ENCODE measurements at regions not wholly inside any gene's neighbourhood (a gene's known extent, or its start where the extent isn't known, plus 50 kb on each side); places are given as distances from the start of the nearest gene placed in this dataset.
"Not testable (repeated sequence)": the region's sequence is repeated elsewhere in the genome, so short reads cannot be mapped to it uniquely, and the experiment has no call there.

- Histone ChIP-seq H3K36me3 (ENCODE audit: control insufficient read depth in 2 of 2, extremely low read depth in 1 of 2, insufficient read depth in 1 of 2, low read length in 1 of 2) (no peaks in the 10 kb centered on the region), H3K9me3 (no peaks in the 10 kb centered on the region), H3K4me3 (ENCODE audit: control insufficient read depth in 1 of 2, extremely low read depth in 1 of 2, low read length in 1 of 2) (no peak overlapping the region), H3K27ac (ENCODE audit: low read length) (no peak overlapping the region), H3K4me1 (ENCODE audit: control insufficient read depth in 1 of 2, extremely low read depth in 1 of 2, insufficient read depth in 2 of 2, low read length in 2 of 2) (no peaks in the 10 kb centered on the region), H3K27me3 (replicated peaks in 1 of 2; ENCODE audit: control insufficient read depth in 2 of 2, extremely low read depth in 1 of 2, insufficient read depth in 2 of 2, low read length in 1 of 2) (peaks cover 0 to 9% of the 10 kb centered on the region in 2 experiments)
- no peak overlapping the region for H3K27ac Mint-ChIP-seq
- POLR2A ChIA-PET = no interaction called here
- no CpG with 5 or more reads among the region's 1 CpG for WGBS (ENCODE audit: insufficient coverage)
- CTCF ChIA-PET = interaction anchor here in 1 of 2 donors (0.5 kb wide), 1 partner anchor 166 kb away, joined by 3 read pairs; no protein-coding TSS in a partner anchor
- peaks cover 0 to 7% (median 4%) of the 10 kb centered on the region in 3 donors for H3K9me3 Mint-ChIP-seq
- H3K36me3 Mint-ChIP-seq = no peaks in the 10 kb centered on the region
- DNase-seq (no peak), ATAC-seq (replicated peaks in 1 of 4) (no peak)
- H3K4me3 Mint-ChIP-seq = no peak overlapping the region
- H3K27me3 Mint-ChIP-seq = peaks cover 13 to 23% of the 10 kb centered on the region in 2 donors
- H3K4me1 Mint-ChIP-seq = no peaks in the 10 kb centered on the region
Observed at GRCh38 chr4:150018257-150018656, 60.0 kb upstream of the DCLK2 start.

DNA sequence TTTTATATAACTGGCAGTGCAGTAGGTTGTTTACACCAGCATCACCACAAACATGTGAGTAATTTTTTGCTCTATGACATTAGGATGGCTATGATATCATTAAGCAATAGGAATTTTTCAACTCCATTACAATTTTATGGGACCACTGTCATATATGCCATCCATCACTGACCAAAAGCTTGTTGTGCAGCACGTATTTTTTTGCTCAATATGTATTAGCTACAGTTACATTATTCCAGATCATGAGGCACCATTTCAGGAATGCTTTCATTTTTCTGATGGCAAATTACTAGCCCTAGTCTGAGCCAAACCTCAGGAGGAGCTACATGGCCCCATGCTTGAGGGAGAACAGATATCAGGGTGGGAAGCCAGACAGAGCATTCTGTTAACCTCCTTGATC is 56.8 kb upstream of the DCLK2 start:
- no CpG with 5 or more reads among the region's 1 CpG for WGBS (ENCODE audit: insufficient coverage)
- CTCF ChIA-PET = no interaction called here
- no peak for ATAC-seq (replicated peaks in 1 of 4)

DNA sequence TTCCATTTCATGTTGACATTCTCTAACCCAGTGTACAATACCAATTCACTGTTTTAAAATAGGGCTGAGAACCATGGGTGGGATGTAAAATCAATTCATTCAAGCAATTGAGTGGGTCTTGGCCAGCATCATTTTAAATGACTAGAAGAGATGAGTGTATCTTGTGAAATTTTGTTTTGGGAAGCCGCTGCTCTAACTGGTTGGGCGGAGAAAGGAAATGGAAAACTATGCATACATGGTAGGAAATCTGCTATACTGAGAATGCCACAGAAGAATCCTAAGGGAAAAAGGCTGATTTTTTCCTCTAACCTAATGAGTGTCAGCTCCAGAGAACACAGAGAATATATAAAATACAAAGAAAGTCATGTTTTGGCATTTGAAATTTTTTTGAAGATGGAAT is 54.8 kb upstream of the DCLK2 start:
- POLR2A ChIA-PET = no interaction called here
- Mint-ChIP-seq H3K27ac (no peak overlapping the region), H3K36me3 (no peaks in the 10 kb centered on the region), H3K9me3 (peaks cover 15 to 23% (median 17%) of the 10 kb centered on the region in 3 donors), H3K4me3 (no peak overlapping the region), H3K4me1 (no peaks in the 10 kb centered on the region), H3K27me3 (peaks cover 12 to 14% of the 10 kb centered on the region in 2 donors)
- ATAC-seq (replicated peaks in 1 of 4) (no peak), DNase-seq (no peak)
- Histone ChIP-seq H3K27me3 (replicated peaks in 1 of 2; ENCODE audit: control insufficient read depth in 2 of 2, extremely low read depth in 1 of 2, insufficient read depth in 2 of 2, low read length in 1 of 2) (peaks cover 0 to 4% of the 10 kb centered on the region in 2 experiments), H3K4me3 (ENCODE audit: control insufficient read depth in 1 of 2, extremely low read depth in 1 of 2, low read length in 1 of 2) (no peak overlapping the region), H3K4me1 (ENCODE audit: control insufficient read depth in 1 of 2, extremely low read depth in 1 of 2, insufficient read depth in 2 of 2, low read length in 2 of 2) (no peaks in the 10 kb centered on the region), H3K27ac (ENCODE audit: low read length) (no peak overlapping the region), H3K9me3 (no peaks in the 10 kb centered on the region), H3K36me3 (ENCODE audit: control insufficient read depth in 2 of 2, extremely low read depth in 1 of 2, insufficient read depth in 1 of 2, low read length in 1 of 2) (no peaks in the 10 kb centered on the region)
- CTCF ChIA-PET = no interaction called here
- no CpG with 5 or more reads among the region's 2 CpGs for WGBS (ENCODE audit: insufficient coverage)

More for the DNA sequence above, 56.8 kb upstream of the DCLK2 start:
- no peaks in the 10 kb centered on the region for H3K9me3 ChIP-seq
- H3K4me1 Mint-ChIP-seq = no peaks in the 10 kb centered on the region
- peaks cover 17 to 20% of the 10 kb centered on the region in 2 donors for H3K27me3 Mint-ChIP-seq
- no peaks in the 10 kb centered on the region for H3K4me1 ChIP-seq (ENCODE audit: control insufficient read depth in 1 of 2, extremely low read depth in 1 of 2, insufficient read depth in 2 of 2, low read length in 2 of 2)
- H3K27me3 ChIP-seq (replicated peaks in 1 of 2; ENCODE audit: control insufficient read depth in 2 of 2, extremely low read depth in 1 of 2, insufficient read depth in 2 of 2, low read length in 1 of 2) = peaks cover 0 to 4% of the 10 kb centered on the region in 2 experiments
- no peak overlapping the region for H3K27ac ChIP-seq (ENCODE audit: low read length)
- peaks cover 6 to 12% (median 6%) of the 10 kb centered on the region in 3 donors for H3K9me3 Mint-ChIP-seq
- no peak for DNase-seq
- H3K36me3 ChIP-seq (ENCODE audit: control insufficient read depth in 2 of 2, extremely low read depth in 1 of 2, insufficient read depth in 1 of 2, low read length in 1 of 2) = no peaks in the 10 kb centered on the region
- no peak overlapping the region for H3K4me3 ChIP-seq (ENCODE audit: control insufficient read depth in 1 of 2, extremely low read depth in 1 of 2, low read length in 1 of 2)
- H3K36me3 Mint-ChIP-seq = no peaks in the 10 kb centered on the region
- H3K4me3 Mint-ChIP-seq = no peak overlapping the region
- no peak overlapping the region for H3K27ac Mint-ChIP-seq
- POLR2A ChIA-PET = no interaction called here

DNA sequence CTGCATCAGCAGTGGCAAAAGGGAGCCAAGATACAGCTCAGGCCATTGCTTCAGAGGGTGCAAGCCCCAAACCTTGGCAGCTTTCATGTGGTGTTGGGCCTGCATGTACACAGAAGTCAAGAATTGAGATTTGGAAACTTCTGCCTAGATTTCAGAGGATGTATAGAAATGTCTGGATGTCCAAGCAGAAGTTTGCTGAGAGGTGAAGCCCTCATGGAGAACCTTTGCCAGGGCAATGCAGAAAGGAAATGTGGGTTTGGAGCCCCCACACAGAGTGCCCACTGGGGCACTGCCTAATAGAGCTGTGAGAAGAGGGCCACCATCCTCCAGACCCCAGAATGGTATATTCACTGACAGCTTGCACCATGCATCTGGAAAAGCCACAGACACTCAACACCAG is 51.3 kb upstream of the DCLK2 start:
- H3K27ac ChIP-seq (ENCODE audit: low read length); ATAC-seq (replicated peaks in 1 of 4); DNase-seq; H3K4me3 ChIP-seq (ENCODE audit: control insufficient read depth in 1 of 2, extremely low read depth in 1 of 2, low read length in 1 of 2); H3K36me3 ChIP-seq (ENCODE audit: control insufficient read depth in 2 of 2, extremely low read depth in 1 of 2, insufficient read depth in 1 of 2, low read length in 1 of 2); POLR2A ChIA-PET; H3K27me3 ChIP-seq (replicated peaks in 1 of 2; ENCODE audit: control insufficient read depth in 2 of 2, extremely low read depth in 1 of 2, insufficient read depth in 2 of 2, low read length in 1 of 2); H3K4me1 Mint-ChIP-seq; H3K27ac Mint-ChIP-seq; CTCF ChIA-PET; H3K36me3 Mint-ChIP-seq; H3K9me3 ChIP-seq; H3K4me1 ChIP-seq (ENCODE audit: control insufficient read depth in 1 of 2, extremely low read depth in 1 of 2, insufficient read depth in 2 of 2, low read length in 2 of 2); H3K4me3 Mint-ChIP-seq: not testable (repeated sequence)
- Mint-ChIP-seq H3K9me3 (peaks cover 15 to 17% (median 16%) of the 10 kb centered on the region in 3 donors), H3K27me3 (peaks cover 11 to 12% of the 10 kb centered on the region in 2 donors)

Data from T-cell (primary cell).